ENCODE measurements at regions not wholly inside any gene's neighbourhood (a gene's known extent, or its start where the extent isn't known, plus 50 kb on each side); places are given as distances from the start of the nearest gene placed in this dataset.

DNA sequence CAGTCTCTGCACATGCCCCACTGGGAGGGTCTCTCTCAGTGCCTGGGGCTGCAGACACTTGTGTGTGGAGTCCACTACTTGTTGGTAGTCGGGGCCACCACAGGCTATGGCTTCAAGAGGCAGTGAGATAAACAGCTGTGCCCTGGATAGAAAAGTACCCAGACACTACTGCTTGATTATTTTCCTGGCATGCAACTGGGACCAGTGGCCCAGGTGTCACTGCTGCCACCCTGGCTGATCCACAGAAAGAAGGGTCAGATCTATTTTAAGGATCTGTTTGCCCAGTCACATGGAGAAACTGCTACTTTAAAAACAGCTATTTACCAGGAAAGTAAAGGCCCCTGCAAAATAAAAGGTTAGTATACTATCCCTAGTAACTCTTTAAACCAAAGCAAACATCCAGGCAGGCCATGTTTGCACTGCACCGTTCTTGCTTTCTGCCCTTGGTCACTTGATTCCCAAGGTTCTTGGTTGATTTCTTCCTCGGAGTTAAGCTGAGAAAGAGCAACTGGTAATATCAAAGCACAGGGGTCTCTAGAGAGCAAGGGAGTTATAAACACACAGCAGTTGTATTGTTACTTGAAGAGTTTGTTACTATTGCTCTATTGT lies 99.9 kb downstream of the GLUL start (continued):
- TF ChIP-seq NR2F6 (IDR thresholded peaks at IDR 0.05) = peak; percentile 84
- TF ChIP-seq NR2F6 (CRISPR knock-in tag; IDR thresholded peaks at IDR 0.05) = peak; percentile 76
- peak; percentile 84 for TF ChIP-seq HNRNPL (IDR thresholded peaks at IDR 0.05; ENCODE audit: low read depth, low read length)
- TF ChIP-seq ZMYM4 (CRISPR knock-in tag; IDR thresholded peaks at IDR 0.05) = 0 out of 2 replicates have a peak, but pooled peaks have one; percentile 45
- no peak for TF ChIP-seq SAFB2 (CRISPR knock-in tag; IDR thresholded peaks at IDR 0.05; ENCODE audit: borderline replicate concordance, low read depth)
- peak; percentile 77; the same call in 1 of the 2 replicates for TF ChIP-seq ZFP91 (CRISPR knock-in tag; IDR thresholded peaks at IDR 0.05; ENCODE audit: borderline replicate concordance)
- TF ChIP-seq BRD4 (CRISPR knock-in tag; IDR thresholded peaks at IDR 0.05) = peak; percentile 67
- TF ChIP-seq FOXK1 (CRISPR knock-in tag; IDR thresholded peaks at IDR 0.05; ENCODE audit: borderline replicate concordance, low read depth) = peak; percentile 59; the same call in 1 of the 2 replicates
- peak; percentile 76 for TF ChIP-seq ZNF7 (CRISPR knock-in tag; IDR thresholded peaks at IDR 0.05)
- no peak for TF ChIP-seq TERF1 (CRISPR knock-in tag; IDR thresholded peaks at IDR 0.05)
- peak; percentile 56; the same call in 1 of the 2 replicates for TF ChIP-seq ZBTB20 (CRISPR knock-in tag; IDR thresholded peaks at IDR 0.05; ENCODE audit: borderline replicate concordance, low read depth)
- TF ChIP-seq, protein P1, sequence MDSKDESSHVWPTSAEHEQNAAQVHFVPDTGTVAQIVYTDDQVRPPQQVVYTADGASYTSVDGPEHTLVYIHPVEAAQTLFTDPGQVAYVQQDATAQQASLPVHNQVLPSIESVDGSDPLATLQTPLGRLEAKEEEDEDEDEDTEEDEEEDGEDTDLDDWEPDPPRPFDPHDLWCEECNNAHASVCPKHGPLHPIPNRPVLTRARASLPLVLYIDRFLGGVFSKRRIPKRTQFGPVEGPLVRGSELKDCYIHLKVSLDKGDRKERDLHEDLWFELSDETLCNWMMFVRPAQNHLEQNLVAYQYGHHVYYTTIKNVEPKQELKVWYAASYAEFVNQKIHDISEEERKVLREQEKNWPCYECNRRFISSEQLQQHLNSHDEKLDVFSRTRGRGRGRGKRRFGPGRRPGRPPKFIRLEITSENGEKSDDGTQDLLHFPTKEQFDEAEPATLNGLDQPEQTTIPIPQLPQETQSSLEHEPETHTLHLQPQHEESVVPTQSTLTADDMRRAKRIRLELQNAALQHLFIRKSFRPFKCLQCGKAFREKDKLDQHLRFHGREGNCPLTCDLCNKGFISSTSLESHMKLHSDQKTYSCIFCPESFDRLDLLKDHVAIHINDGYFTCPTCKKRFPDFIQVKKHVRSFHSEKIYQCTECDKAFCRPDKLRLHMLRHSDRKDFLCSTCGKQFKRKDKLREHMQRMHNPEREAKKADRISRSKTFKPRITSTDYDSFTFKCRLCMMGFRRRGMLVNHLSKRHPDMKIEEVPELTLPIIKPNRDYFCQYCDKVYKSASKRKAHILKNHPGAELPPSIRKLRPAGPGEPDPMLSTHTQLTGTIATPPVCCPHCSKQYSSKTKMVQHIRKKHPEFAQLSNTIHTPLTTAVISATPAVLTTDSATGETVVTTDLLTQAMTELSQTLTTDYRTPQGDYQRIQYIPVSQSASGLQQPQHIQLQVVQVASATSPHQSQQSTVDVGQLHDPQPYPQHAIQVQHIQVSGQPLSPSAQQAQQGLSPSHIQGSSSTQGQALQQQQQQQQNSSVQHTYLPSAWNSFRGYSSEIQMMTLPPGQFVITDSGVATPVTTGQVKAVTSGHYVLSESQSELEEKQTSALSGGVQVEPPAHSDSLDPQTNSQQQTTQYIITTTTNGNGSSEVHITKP (CRISPR knock-in tag; IDR thresholded peaks at IDR 0.05; ENCODE audit: low read depth) = peak; percentile 79; the same call in 1 of the 2 replicates
- peak; percentile 11 for TF ChIP-seq ZEB1 (IDR thresholded peaks at IDR 0.05; ENCODE audit: insufficient replicate concordance, low read depth)
- 0 out of 2 replicates have a peak, but pooled peaks have one; percentile 71 for TF ChIP-seq CC2D1A (CRISPR knock-in tag; IDR thresholded peaks at IDR 0.05)
- peak; percentile 57; the same call in 1 of the 2 replicates for TF ChIP-seq SRF (IDR thresholded peaks at IDR 0.05; ENCODE audit: low read depth, low read length)
- TF ChIP-seq TBL1XR1 (IDR thresholded peaks at IDR 0.05; ENCODE audit: borderline replicate concordance, low read length, partially characterized antibody) = no peak
- 0 out of 2 replicates have a peak, but pooled peaks have one; percentile 56 for TF ChIP-seq ZNF761 (CRISPR knock-in tag; conservative IDR thresholded peaks at IDR 0.05)
- TF ChIP-seq, protein P2, sequence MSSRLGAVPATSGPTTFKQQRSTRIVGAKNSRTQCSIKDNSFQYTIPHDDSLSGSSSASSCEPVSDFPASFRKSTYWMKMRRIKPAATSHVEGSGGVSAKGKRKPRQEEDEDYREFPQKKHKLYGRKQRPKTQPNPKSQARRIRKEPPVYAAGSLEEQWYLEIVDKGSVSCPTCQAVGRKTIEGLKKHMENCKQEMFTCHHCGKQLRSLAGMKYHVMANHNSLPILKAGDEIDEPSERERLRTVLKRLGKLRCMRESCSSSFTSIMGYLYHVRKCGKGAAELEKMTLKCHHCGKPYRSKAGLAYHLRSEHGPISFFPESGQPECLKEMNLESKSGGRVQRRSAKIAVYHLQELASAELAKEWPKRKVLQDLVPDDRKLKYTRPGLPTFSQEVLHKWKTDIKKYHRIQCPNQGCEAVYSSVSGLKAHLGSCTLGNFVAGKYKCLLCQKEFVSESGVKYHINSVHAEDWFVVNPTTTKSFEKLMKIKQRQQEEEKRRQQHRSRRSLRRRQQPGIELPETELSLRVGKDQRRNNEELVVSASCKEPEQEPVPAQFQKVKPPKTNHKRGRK (CRISPR knock-in tag; IDR thresholded peaks at IDR 0.05) = no peak
- TF ChIP-seq ZFP90 (CRISPR knock-in tag; IDR thresholded peaks at IDR 0.05; ENCODE audit: borderline replicate concordance) = no peak
- TF ChIP-seq TAF1 (CRISPR knock-in tag; IDR thresholded peaks at IDR 0.05) = peak; percentile 31
- no peak for TF ChIP-seq ZNF496 (CRISPR knock-in tag; IDR thresholded peaks at IDR 0.05; ENCODE audit: insufficient replicate concordance)
- TF ChIP-seq KAT7 (CRISPR knock-in tag; IDR thresholded peaks at IDR 0.05; ENCODE audit: borderline replicate concordance) = peak; percentile 28; the same call in 1 of the 2 replicates
- 0 out of 2 replicates have a peak, but pooled peaks have one; percentile 27 for TF ChIP-seq STAG1 (CRISPR knock-in tag; IDR thresholded peaks at IDR 0.05)
